IMR-90 (cell line): ENCODE measurements at regions not wholly inside any gene's neighbourhood (a gene's known extent, or its start where the extent isn't known, plus 50 kb on each side); places are given as distances from the start of the nearest gene placed in this dataset.

Experiments used
- FOS ChIP-seq: fragments of 150-350 bp; IDR thresholded peaks from 2 replicates; pipeline ENCODE4 v1.6.1; 2016; ENCODE audit warnings: low read depth, low read length
- MXI1 ChIP-seq: IDR thresholded peaks from 2 replicates; pipeline ENCODE4 v1.6.1; 2012; ENCODE audit warnings: low read depth, mild to moderate bottlenecking, low read length, moderate library complexity, borderline replicate concordance
- POLR2A ChIP-seq: IDR thresholded peaks from 2 replicates; pipeline ENCODE4 v1.6.1; 2012; ENCODE audit warnings: mild to moderate bottlenecking, low read depth, low read length
- RAD21 ChIP-seq: IDR thresholded peaks from 2 replicates; pipeline ENCODE4 v1.6.1; 2012; ENCODE audit warnings: low read length, improper control_type of control experiment
- RCOR1 ChIP-seq: IDR thresholded peaks from 2 replicates; pipeline ENCODE4 v1.6.1; 2012; ENCODE audit warnings: mild to moderate bottlenecking, low read length, improper control_type of control experiment; ENCODE audit not compliant: insufficient replicate concordance
- TF ChIP-seq, protein P1 (sequence below): conservative IDR thresholded peaks from 2 replicates; pipeline ENCODE4 v1.5.1; 2012; ENCODE audit warnings: mild to moderate bottlenecking, low read depth, low read length, improper control_type of control experiment
- TF ChIP-seq, protein P2 (sequence below): fragments of 150-350 bp; IDR thresholded peaks from 2 replicates; pipeline ENCODE4 v1.6.1; 2017; ENCODE audit warnings: mild to moderate bottlenecking, antibody characterized with exemption, low read length, low read depth

DNA sequence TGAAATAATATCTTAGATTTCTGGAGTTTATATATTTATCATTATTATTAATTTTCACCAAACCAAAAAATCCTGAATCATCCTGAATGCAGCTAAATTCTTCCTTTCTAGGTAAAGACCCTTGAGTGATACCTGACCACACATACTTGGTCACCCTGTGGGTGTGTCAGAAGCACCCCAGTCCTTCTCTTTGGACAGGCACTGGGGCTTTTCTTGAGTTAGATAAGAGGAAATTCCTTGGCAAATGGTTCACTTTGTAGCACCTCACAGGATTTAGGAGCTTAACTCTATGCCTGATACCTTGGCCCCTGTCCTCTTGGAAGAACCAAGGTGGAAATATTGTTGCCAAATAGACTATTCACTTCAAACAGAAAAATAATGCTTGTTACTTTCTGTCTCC, 69.6 kb upstream of the PNPLA4 start:
- TF ChIP-seq, protein P1, sequence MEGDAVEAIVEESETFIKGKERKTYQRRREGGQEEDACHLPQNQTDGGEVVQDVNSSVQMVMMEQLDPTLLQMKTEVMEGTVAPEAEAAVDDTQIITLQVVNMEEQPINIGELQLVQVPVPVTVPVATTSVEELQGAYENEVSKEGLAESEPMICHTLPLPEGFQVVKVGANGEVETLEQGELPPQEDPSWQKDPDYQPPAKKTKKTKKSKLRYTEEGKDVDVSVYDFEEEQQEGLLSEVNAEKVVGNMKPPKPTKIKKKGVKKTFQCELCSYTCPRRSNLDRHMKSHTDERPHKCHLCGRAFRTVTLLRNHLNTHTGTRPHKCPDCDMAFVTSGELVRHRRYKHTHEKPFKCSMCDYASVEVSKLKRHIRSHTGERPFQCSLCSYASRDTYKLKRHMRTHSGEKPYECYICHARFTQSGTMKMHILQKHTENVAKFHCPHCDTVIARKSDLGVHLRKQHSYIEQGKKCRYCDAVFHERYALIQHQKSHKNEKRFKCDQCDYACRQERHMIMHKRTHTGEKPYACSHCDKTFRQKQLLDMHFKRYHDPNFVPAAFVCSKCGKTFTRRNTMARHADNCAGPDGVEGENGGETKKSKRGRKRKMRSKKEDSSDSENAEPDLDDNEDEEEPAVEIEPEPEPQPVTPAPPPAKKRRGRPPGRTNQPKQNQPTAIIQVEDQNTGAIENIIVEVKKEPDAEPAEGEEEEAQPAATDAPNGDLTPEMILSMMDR, result no peak
- TF ChIP-seq POLR2A, result no peak
- TF ChIP-seq, protein P2, sequence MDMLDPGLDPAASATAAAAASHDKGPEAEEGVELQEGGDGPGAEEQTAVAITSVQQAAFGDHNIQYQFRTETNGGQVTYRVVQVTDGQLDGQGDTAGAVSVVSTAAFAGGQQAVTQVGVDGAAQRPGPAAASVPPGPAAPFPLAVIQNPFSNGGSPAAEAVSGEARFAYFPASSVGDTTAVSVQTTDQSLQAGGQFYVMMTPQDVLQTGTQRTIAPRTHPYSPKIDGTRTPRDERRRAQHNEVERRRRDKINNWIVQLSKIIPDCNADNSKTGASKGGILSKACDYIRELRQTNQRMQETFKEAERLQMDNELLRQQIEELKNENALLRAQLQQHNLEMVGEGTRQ, result no peak
- TF ChIP-seq RAD21, result no peak
- TF ChIP-seq RCOR1, result no peak
- no peak for TF ChIP-seq FOS
- TF ChIP-seq MXI1, result no peak
